Neural progenitor cell (in vitro differentiated cells): ENCODE measurements at regions not wholly inside any gene's neighbourhood (a gene's known extent, or its start where the extent isn't known, plus 50 kb on each side); places are given as distances from the start of the nearest gene placed in this dataset.

Experiments used
- DNase-seq: peaks from one replicate; pipeline ENCODE4 v3.0.0-alpha.2; 2016; ENCODE audit warnings: low spot score
- H2AFZ ChIP-seq: fragments of 200-600 bp; sonication (generic); replicated peaks from 2 replicates; pipeline ENCODE4 v1.6.1; 2016; ENCODE audit warnings: antibody characterized with exemption
- H3F3A ChIP-seq: fragments of 200-600 bp; sonication (generic); 2 replicates; pipeline ENCODE4 v1.6.1; 2016; ENCODE audit warnings: antibody characterized with exemption, low read depth
- H3K27ac ChIP-seq: fragments of 200-600 bp; sonication (generic); 2 replicates; pipeline ENCODE4 v1.5.1; 2016; ENCODE audit warnings: mild to moderate bottlenecking
- H3K27me3 ChIP-seq: fragments of 200-600 bp; sonication (generic); 2 replicates; pipeline ENCODE4 v1.6.1; 2016; ENCODE audit warnings: mild to moderate bottlenecking, moderate library complexity
- H3K36me3 ChIP-seq: fragments of 200-600 bp; sonication (generic); 2 replicates; pipeline ENCODE4 v1.5.1; 2016
- H3K4me1 ChIP-seq: fragments of 200-600 bp; sonication (generic); 2 replicates; pipeline ENCODE4 v1.6.1; 2016; ENCODE audit warnings: mixed run types
- H3K4me2 ChIP-seq: fragments of 200-600 bp; sonication (generic); 2 replicates; pipeline ENCODE4 v1.6.1; 2016
- H3K4me3 ChIP-seq: fragments of 200-600 bp; sonication (generic); 2 replicates; pipeline ENCODE4 v1.5.1; 2016
- H3K79me2 ChIP-seq: fragments of 200-600 bp; sonication (generic); 2 replicates; pipeline ENCODE4 v1.6.1; 2016; ENCODE audit warnings: low read depth
- H3K9ac ChIP-seq: fragments of 200-600 bp; sonication (generic); 2 replicates; pipeline ENCODE4 v1.6.1; 2016
- H3K9me3 ChIP-seq: fragments of 200-600 bp; sonication (generic); 2 replicates; pipeline ENCODE4 v1.5.1; 2016; ENCODE audit warnings: low read depth
- H4K20me1 ChIP-seq: fragments of 200-600 bp; sonication (generic); 2 replicates; pipeline ENCODE4 v1.6.1; 2016; ENCODE audit warnings: low read depth
- H3K27ac Mint-ChIP-seq: 3 replicates; pipeline ENCODE4 v1.8.0; 2021; ENCODE audit warnings: mixed read lengths
- H3K27me3 Mint-ChIP-seq: 2 replicates; pipeline ENCODE4 v1.8.0; 2022; ENCODE audit warnings: low read depth, mild to moderate bottlenecking, inconsistent platforms, moderate library complexity, mixed read lengths; ENCODE audit not compliant: insufficient read depth
- H3K36me3 Mint-ChIP-seq: 3 replicates; pipeline ENCODE4 v1.8.0; 2021; ENCODE audit warnings: mixed read lengths
- H3K4me1 Mint-ChIP-seq: 3 replicates; pipeline ENCODE4 v1.8.0; 2021; ENCODE audit warnings: mixed read lengths
- H3K4me3 Mint-ChIP-seq: 3 replicates; pipeline ENCODE4 v1.8.0; 2021; ENCODE audit warnings: mild to moderate bottlenecking, moderate library complexity, mixed read lengths
- H3K9me3 Mint-ChIP-seq: 3 replicates; pipeline ENCODE4 v1.8.0; 2020; ENCODE audit warnings: mixed read lengths
- CTCF ChIP-seq: fragments of 200-600 bp; sonication (generic); IDR thresholded peaks from 2 replicates; pipeline ENCODE4 v1.5.1; 2017; ENCODE audit warnings: antibody characterized with exemption, mild to moderate bottlenecking
- EZH2 ChIP-seq: fragments of 200-600 bp; sonication (generic); IDR thresholded peaks from 2 replicates; pipeline ENCODE4 v1.6.1; 2017; ENCODE audit warnings: antibody characterized with exemption, mild to moderate bottlenecking, moderate library complexity
- EZH2phosphoT487 ChIP-seq: fragments of 200-600 bp; sonication (generic); IDR thresholded peaks from 2 replicates; pipeline ENCODE4 v1.6.1; 2017; ENCODE audit warnings: antibody characterized with exemption

GRCh38 chr6:45801471-45802289 lies 214.0 kb downstream of the CLIC5 start:
- peaks cover 2% of the 10 kb centered on the region for H3K27me3 Mint-ChIP-seq
- Histone ChIP-seq H3K27ac (no peak overlapping the region), H3K79me2 (no peaks in the 10 kb centered on the region), H3K4me1 (peaks cover 5% of the 10 kb centered on the region), H4K20me1 (no peaks in the 10 kb centered on the region), H2AFZ (no peak overlapping the region), H3K4me2 (no peak overlapping the region), H3K9ac (no peak overlapping the region), H3K9me3 (no peaks in the 10 kb centered on the region), H3K27me3 (no peaks in the 10 kb centered on the region), H3F3A (no peaks in the 10 kb centered on the region), H3K4me3 (no peak overlapping the region), H3K36me3 (no peaks in the 10 kb centered on the region)
- no peak overlapping the region for H3K4me3 Mint-ChIP-seq
- no peaks in the 10 kb centered on the region for H3K9me3 Mint-ChIP-seq
- DNase-seq = no peak
- TF ChIP-seq CTCF (no peak), EZH2phosphoT487 (no peak), EZH2 (no peak)
- peaks cover 8% of the 10 kb centered on the region for H3K4me1 Mint-ChIP-seq
- no peaks in the 10 kb centered on the region for H3K36me3 Mint-ChIP-seq
- H3K27ac Mint-ChIP-seq = no peak overlapping the region

GRCh38 chr6:45800911-45801310 lies 214.7 kb downstream of the CLIC5 start:
- H3K27me3 Mint-ChIP-seq = peaks cover 2% of the 10 kb centered on the region
- H3K9me3 Mint-ChIP-seq = no peaks in the 10 kb centered on the region
- Histone ChIP-seq H3F3A (no peaks in the 10 kb centered on the region), H3K27me3 (no peaks in the 10 kb centered on the region), H3K4me1 (peaks cover 5% of the 10 kb centered on the region), H3K4me2 (no peak overlapping the region), H3K79me2 (no peaks in the 10 kb centered on the region), H3K9me3 (no peaks in the 10 kb centered on the region), H2AFZ (no peak overlapping the region), H3K9ac (no peak overlapping the region), H3K27ac (no peak overlapping the region), H4K20me1 (no peaks in the 10 kb centered on the region), H3K4me3 (no peak overlapping the region), H3K36me3 (no peaks in the 10 kb centered on the region)
- H3K36me3 Mint-ChIP-seq = no peaks in the 10 kb centered on the region
- H3K4me3 Mint-ChIP-seq = no peak overlapping the region
- H3K27ac Mint-ChIP-seq = no peak overlapping the region
- TF ChIP-seq EZH2 (no peak), CTCF (no peak), EZH2phosphoT487 (no peak)
- no peak for DNase-seq
- H3K4me1 Mint-ChIP-seq = peaks cover 8% of the 10 kb centered on the region

- Mint-ChIP-seq H3K4me3 (no peak overlapping the region), H3K36me3 (no peaks in the 10 kb centered on the region), H3K4me1 (peaks cover under 1% of the 10 kb centered on the region), H3K9me3 (no peaks in the 10 kb centered on the region), H3K27ac (no peak overlapping the region), H3K27me3 (peaks cover 4% of the 10 kb centered on the region)
- H2AFZ ChIP-seq = peak overlapping the region; percentile 23
- H3K27ac ChIP-seq = no peak overlapping the region
- H3K36me3 ChIP-seq = no peaks in the 10 kb centered on the region
- no peak overlapping the region for H3K9ac ChIP-seq
- TF ChIP-seq EZH2 = no peak
- TF ChIP-seq CTCF = no peak
- no peak for TF ChIP-seq EZH2phosphoT487
- no peaks in the 10 kb centered on the region for H3K79me2 ChIP-seq
- no peaks in the 10 kb centered on the region for H3K9me3 ChIP-seq
- H3K4me2 ChIP-seq = no peak overlapping the region
- H3F3A ChIP-seq = no peaks in the 10 kb centered on the region
- no peaks in the 10 kb centered on the region for H3K4me1 ChIP-seq
- no peak for DNase-seq
- H4K20me1 ChIP-seq = no peaks in the 10 kb centered on the region
- H3K4me3 ChIP-seq = no peak overlapping the region
- no peaks in the 10 kb centered on the region for H3K27me3 ChIP-seq
Measured at GRCh38 chr6:45795678-45796077, 220.0 kb downstream of the CLIC5 start.
